Nephron (organoid): ENCODE measurements at regions not wholly inside any gene's neighbourhood (a gene's known extent, or its start where the extent isn't known, plus 50 kb on each side); places are given as distances from the start of the nearest gene placed in this dataset.
A peak's percentile ranks its signal among the peaks of the same experiment; 100 is the strongest.

Experiments
- H3K27ac Mint-ChIP-seq, 3 experiments: 2 replicates each; pipeline ENCODE4 v1.8.0; 2020; ENCODE audit warnings: mixed read lengths in 3 of 3, mild to moderate bottlenecking in 2 of 3, moderate library complexity in 1 of 3
- H3K27me3 Mint-ChIP-seq: 2 replicates; pipeline ENCODE4 v1.8.0; 2021; ENCODE audit warnings: low read depth, mild to moderate bottlenecking, moderate library complexity, mixed read lengths
- H3K36me3 Mint-ChIP-seq: 2 replicates; pipeline ENCODE4 v1.8.0; 2020; ENCODE audit warnings: low read depth, mixed read lengths
- H3K4me1 Mint-ChIP-seq: 2 replicates; pipeline ENCODE4 v1.8.0; 2020; ENCODE audit warnings: mixed read lengths
- H3K4me3 Mint-ChIP-seq, 3 experiments: 2 replicates each; pipeline ENCODE4 v1.8.0; 2020; ENCODE audit warnings: mild to moderate bottlenecking in 3 of 3, mixed read lengths in 3 of 3, moderate library complexity in 2 of 3
- H3K9me3 Mint-ChIP-seq: 2 replicates; pipeline ENCODE4 v1.8.0; 2020; ENCODE audit warnings: mixed read lengths
- CTCF ChIP-seq, 3 experiments: fragments of 200-600 bp; sonication (generic); IDR thresholded peaks; one replicate each; pipeline ENCODE4 v1.5.0; 2021; ENCODE audit warnings: antibody characterized with exemption in 3 of 3; ENCODE audit not compliant: unreplicated experiment in 3 of 3

GRCh38 chr7:145957160-145957890 lies 159.3 kb upstream of the CNTNAP2 start:
- H3K4me1 Mint-ChIP-seq = no peaks in the 10 kb centered on the region
- no peaks in the 10 kb centered on the region for H3K36me3 Mint-ChIP-seq
- no peak overlapping the region for H3K4me3 Mint-ChIP-seq
- TF ChIP-seq CTCF (IDR thresholded peaks at IDR 0.05; ENCODE audit: unreplicated experiment in 3 of 3) = no peak
- no peaks in the 10 kb centered on the region for H3K9me3 Mint-ChIP-seq
- no peak overlapping the region for H3K27ac Mint-ChIP-seq
- no peaks in the 10 kb centered on the region for H3K27me3 Mint-ChIP-seq

- no peaks in the 10 kb centered on the region for H3K36me3 Mint-ChIP-seq
- no peaks in the 10 kb centered on the region for H3K27me3 Mint-ChIP-seq
- no peak overlapping the region for H3K27ac Mint-ChIP-seq
- no peak overlapping the region for H3K4me3 Mint-ChIP-seq
- no peaks in the 10 kb centered on the region for H3K4me1 Mint-ChIP-seq
- no peak for TF ChIP-seq CTCF (IDR thresholded peaks at IDR 0.05; ENCODE audit: unreplicated experiment in 3 of 3)
- H3K9me3 Mint-ChIP-seq = peaks cover 6% of the 10 kb centered on the region
These were observed 165.0 kb upstream of the CNTNAP2 start for GRCh38 chr7:145951566-145951965.

GRCh38 chr7:145928937-145929336 lies 187.7 kb upstream of the CNTNAP2 start:
- Mint-ChIP-seq H3K4me1 (no peaks in the 10 kb centered on the region), H3K27me3 (peaks cover 3% of the 10 kb centered on the region), H3K9me3 (no peaks in the 10 kb centered on the region), H3K27ac (no peak overlapping the region), H3K4me3 (no peak overlapping the region), H3K36me3 (no peaks in the 10 kb centered on the region)
- TF ChIP-seq CTCF (IDR thresholded peaks at IDR 0.05; ENCODE audit: unreplicated experiment in 3 of 3) = no peak

- no peak for TF ChIP-seq CTCF (IDR thresholded peaks at IDR 0.05; ENCODE audit: unreplicated experiment in 3 of 3)
- H3K27me3 Mint-ChIP-seq = no peaks in the 10 kb centered on the region
- H3K4me3 Mint-ChIP-seq = no peak overlapping the region
- H3K27ac Mint-ChIP-seq = no peak overlapping the region
- peaks cover 22% of the 10 kb centered on the region for H3K9me3 Mint-ChIP-seq
- no peaks in the 10 kb centered on the region for H3K4me1 Mint-ChIP-seq
- no peaks in the 10 kb centered on the region for H3K36me3 Mint-ChIP-seq
These were observed 196.9 kb upstream of the CNTNAP2 start for GRCh38 chr7:145919712-145920111.

GRCh38 chr7:145916776-145917175 lies 199.8 kb upstream of the CNTNAP2 start:
- Mint-ChIP-seq H3K27ac (peak overlapping the region in 1 of 3 experiments; percentile 93), H3K9me3 (peaks cover 22% of the 10 kb centered on the region), H3K4me3 (no peak overlapping the region), H3K36me3 (no peaks in the 10 kb centered on the region), H3K27me3 (no peaks in the 10 kb centered on the region), H3K4me1 (no peaks in the 10 kb centered on the region)
- TF ChIP-seq CTCF (IDR thresholded peaks at IDR 0.05; ENCODE audit: unreplicated experiment in 3 of 3) = no peak

GRCh38 chr7:145915679-145916078 lies 200.9 kb upstream of the CNTNAP2 start:
- no peaks in the 10 kb centered on the region for H3K27me3 Mint-ChIP-seq
- H3K4me1 Mint-ChIP-seq = no peaks in the 10 kb centered on the region
- H3K4me3 Mint-ChIP-seq = no peak overlapping the region
- peaks cover 20% of the 10 kb centered on the region for H3K9me3 Mint-ChIP-seq
- H3K36me3 Mint-ChIP-seq = no peaks in the 10 kb centered on the region
- H3K27ac Mint-ChIP-seq = peak overlapping the region; percentile 66 to 93 (median 78)
- no peak for TF ChIP-seq CTCF (IDR thresholded peaks at IDR 0.05; ENCODE audit: unreplicated experiment in 3 of 3)
